Vagina (tissue), 2 donors: ENCODE measurements at regions not wholly inside any gene's neighbourhood (a gene's known extent, or its start where the extent isn't known, plus 50 kb on each side); places are given as distances from the start of the nearest gene placed in this dataset.

Source experiments
- DNase-seq, 2 donors: peaks; one replicate each; pipeline ENCODE4 v3.0.0-alpha.2; 2017; ENCODE audit errors: extremely low spot score in 2 of 2
- H3K27ac ChIP-seq: fragments of 200-600 bp; sonication (generic); one replicate; pipeline ENCODE4 v1.5.1; 2019
- H3K27me3 ChIP-seq: fragments of 200-600 bp; sonication (generic); one replicate; pipeline ENCODE4 v1.5.1; 2019
- H3K36me3 ChIP-seq, 2 donors: fragments of 200-600 bp; sonication (generic); one replicate each; pipeline ENCODE4 v1.5.1; 2017 to 2019
- H3K4me1 ChIP-seq: fragments of 200-600 bp; sonication (generic); one replicate; pipeline ENCODE4 v1.5.1; 2019
- H3K4me3 ChIP-seq, 2 donors: fragments of 200-600 bp; sonication (generic); 1 replicate in 1 of 2; 2 replicates in 1 of 2; pipeline ENCODE4 v1.5.1; 2016 to 2019
- H3K9me3 ChIP-seq: fragments of 200-600 bp; sonication (generic); one replicate; pipeline ENCODE4 v1.5.1; 2019
- CTCF ChIP-seq, 3 experiments: fragments of 450-650 bp in 2 of 3; fragments of 200-600 bp in 1 of 3; sonication (generic) in 1 of 3; IDR thresholded peaks; one replicate each; pipeline ENCODE4 v1.5.1; 2017 to 2019; ENCODE audit warnings: antibody characterized with exemption in 3 of 3, mild to moderate bottlenecking in 2 of 3, moderate library complexity in 2 of 3
- POLR2A ChIP-seq, 2 donors: fragments of 450-650 bp; IDR thresholded peaks; one replicate each; pipeline ENCODE4 v1.6.1; 2017; ENCODE audit warnings: antibody characterized with exemption in 2 of 2, mild to moderate bottlenecking in 2 of 2, moderate library complexity in 2 of 2
- POLR2AphosphoS5 ChIP-seq, 2 donors: sonication (generic); formaldehyde crosslinking; IDR thresholded peaks; one replicate each; pipeline ENCODE4 v1.9.0; 2017; ENCODE audit warnings: antibody characterized with exemption in 2 of 2, mild to moderate bottlenecking in 2 of 2, low read depth in 1 of 2; ENCODE audit not compliant: insufficient read depth in 1 of 2
- intact Hi-C: fragments of 100-400 bp; cut with DNase I; formaldehyde crosslinking; loops from one replicate; pipeline ENCODE4 v1.15.1; 2023

DNA sequence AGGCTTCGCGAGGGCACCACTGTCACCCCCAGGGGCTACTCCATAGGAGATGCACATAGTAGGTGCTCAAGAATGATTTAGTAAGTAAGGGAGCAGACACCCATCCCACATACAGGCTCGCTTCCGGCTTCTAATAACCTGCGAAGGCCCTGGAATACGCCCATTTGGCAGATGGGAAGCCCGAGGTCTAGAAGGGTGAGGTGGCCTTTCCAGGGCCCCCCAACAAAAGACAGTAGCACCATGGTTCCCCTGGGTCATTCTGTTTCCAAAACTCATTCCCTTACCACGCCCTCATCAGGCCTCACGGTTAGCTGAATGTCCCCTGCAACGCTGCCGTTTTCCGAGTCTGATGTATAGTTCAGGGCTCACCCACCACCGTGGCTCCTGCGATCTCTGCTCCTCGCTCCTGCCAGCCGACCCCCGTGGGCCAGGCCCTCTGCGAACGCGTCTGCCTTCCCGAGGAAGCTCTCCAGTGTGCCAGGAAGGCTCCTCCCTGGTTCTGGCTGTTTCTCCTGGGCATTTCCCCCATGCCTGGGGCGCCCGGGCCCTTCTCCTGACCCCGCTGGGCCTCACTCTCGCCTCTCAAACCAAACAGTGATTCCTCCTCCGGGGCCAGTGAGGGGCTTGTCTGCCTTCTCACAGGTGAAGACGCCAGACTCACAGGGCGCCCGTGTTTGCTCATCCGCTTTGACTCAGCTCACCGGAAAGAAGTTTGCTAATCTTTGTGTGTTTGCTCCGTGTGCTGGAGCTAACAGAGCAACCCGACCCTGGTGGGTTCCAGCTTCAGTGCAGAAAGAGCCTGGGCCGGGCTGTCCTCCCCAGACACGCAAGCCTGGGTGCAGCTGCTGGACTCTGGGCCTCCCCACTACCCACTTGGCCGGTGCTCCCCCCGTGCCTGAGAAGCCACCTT, 86.6 kb downstream of the RTL6 start:
- Histone ChIP-seq H3K27me3 (no peaks in the 10 kb centered on the region), H3K4me3 (no peak overlapping the region), H3K36me3 (no peaks in the 10 kb centered on the region), H3K4me1 (no peaks in the 10 kb centered on the region), H3K9me3 (no peaks in the 10 kb centered on the region), H3K27ac (no peak overlapping the region)
- intact Hi-C loops, result no loop called here
- no peak for DNase-seq
- TF ChIP-seq POLR2A (IDR thresholded peaks at IDR 0.05) (no peak), POLR2AphosphoS5 (IDR thresholded peaks at IDR 0.05; ENCODE audit: insufficient read depth in 1 of 2, low read depth in 1 of 2) (no peak), CTCF (IDR thresholded peaks at IDR 0.05) (no peak)

GRCh38 chr22:44410451-44410991, 87.5 kb downstream of the RTL6 start:
- H3K9me3 ChIP-seq, result no peaks in the 10 kb centered on the region

DNA sequence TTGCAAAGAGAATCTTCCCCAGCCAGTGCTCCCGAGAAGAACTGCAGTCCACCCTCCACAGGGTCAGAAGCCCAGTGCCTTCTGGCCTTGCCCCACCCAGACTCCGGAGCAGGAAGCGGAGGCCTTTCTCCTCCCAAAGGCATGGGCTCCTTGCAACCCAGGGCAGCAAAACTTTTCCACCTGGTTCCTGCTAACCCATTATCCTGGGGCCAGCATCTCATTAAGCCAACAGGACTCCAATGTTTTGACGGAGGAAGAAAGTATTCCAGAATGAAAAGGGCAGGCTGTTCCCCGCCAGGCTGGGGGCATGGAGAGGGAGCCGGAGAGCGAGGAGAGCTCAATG, 88.1 kb downstream of the RTL6 start:
- TF ChIP-seq POLR2AphosphoS5 (IDR thresholded peaks at IDR 0.05; ENCODE audit: insufficient read depth in 1 of 2, low read depth in 1 of 2), result no peak
- no peak for TF ChIP-seq CTCF (IDR thresholded peaks at IDR 0.05)
- no peak for TF ChIP-seq POLR2A (IDR thresholded peaks at IDR 0.05)
- intact Hi-C loops, result no loop called here
- Histone ChIP-seq H3K4me3 (no peak overlapping the region), H3K36me3 (no peaks in the 10 kb centered on the region), H3K27ac (no peak overlapping the region), H3K9me3 (no peaks in the 10 kb centered on the region), H3K27me3 (no peaks in the 10 kb centered on the region), H3K4me1 (no peaks in the 10 kb centered on the region)
- DNase-seq, result no peak

More at GRCh38 chr22:44410451-44410991, 87.5 kb downstream of the RTL6 start:
- H3K27me3 ChIP-seq, result no peaks in the 10 kb centered on the region
- H3K4me3 ChIP-seq, result no peak overlapping the region
- no peaks in the 10 kb centered on the region for H3K4me1 ChIP-seq
- TF ChIP-seq CTCF (IDR thresholded peaks at IDR 0.05), result no peak
- TF ChIP-seq POLR2AphosphoS5 (IDR thresholded peaks at IDR 0.05; ENCODE audit: insufficient read depth in 1 of 2, low read depth in 1 of 2), result no peak
- TF ChIP-seq POLR2A (IDR thresholded peaks at IDR 0.05), result no peak
- no peak for DNase-seq
- intact Hi-C loops, result no loop called here
- H3K36me3 ChIP-seq, result no peaks in the 10 kb centered on the region
- H3K27ac ChIP-seq, result no peak overlapping the region

- no peak overlapping the region for H3K4me3 ChIP-seq
- no peaks in the 10 kb centered on the region for H3K9me3 ChIP-seq
- H3K36me3 ChIP-seq, result no peaks in the 10 kb centered on the region
- H3K27me3 ChIP-seq, result no peaks in the 10 kb centered on the region
- no peaks in the 10 kb centered on the region for H3K4me1 ChIP-seq
- no peak overlapping the region for H3K27ac ChIP-seq
- DNase-seq, result no peak
- TF ChIP-seq CTCF (IDR thresholded peaks at IDR 0.05) (no peak), POLR2A (IDR thresholded peaks at IDR 0.05) (no peak), POLR2AphosphoS5 (IDR thresholded peaks at IDR 0.05; ENCODE audit: insufficient read depth in 1 of 2, low read depth in 1 of 2) (no peak)
- intact Hi-C loops, result no loop called here
Measured at GRCh38 chr22:44409211-44409973, 88.6 kb downstream of the RTL6 start.
